ENCODE measurements at regions not wholly inside any gene's neighbourhood (a gene's known extent, or its start where the extent isn't known, plus 50 kb on each side); places are given as distances from the start of the nearest gene placed in this dataset.

- ATAC-seq (no peak), DNase-seq (no peak)
- peaks cover 0 to 5% (median 0%) of the 10 kb centered on the region in 12 donors for H3K4me1 ChIP-seq
- no peak overlapping the region for H3K4me3 ChIP-seq
- intact Hi-C loops (cut with DNase I): no loop called here
- 90 to 94% (median 91%) methylated on average over 6 of the region's 6 CpGs for whole genome bisulfite sequencing, 4 donors
- H3K27ac ChIP-seq: no peak overlapping the region
- no peaks in the 10 kb centered on the region for H3K9me3 ChIP-seq
- H3K36me3 ChIP-seq: no peaks in the 10 kb centered on the region
- no peaks in the 10 kb centered on the region for H3K27me3 ChIP-seq
- TF ChIP-seq CTCF (IDR thresholded peaks at IDR 0.05): no peak
- TF ChIP-seq POLR2A (IDR thresholded peaks at IDR 0.05): no peak
These were observed 236.2 kb upstream of the PITRM1 start for GRCh38 chr10:3408603-3409365.

GRCh38 chr10:3407208-3407607 lies 234.6 kb upstream of the PITRM1 start:
- H3K27me3 ChIP-seq: no peaks in the 10 kb centered on the region
- no peaks in the 10 kb centered on the region for H3K36me3 ChIP-seq
- no peak overlapping the region for H3K4me3 ChIP-seq
- H3K4me1 ChIP-seq: peaks cover 0 to 5% (median 0%) of the 10 kb centered on the region in 12 donors
- intact Hi-C loops (cut with DNase I): no loop called here
- DNase-seq (no peak), ATAC-seq (no peak)
- H3K9me3 ChIP-seq: no peaks in the 10 kb centered on the region
- no peak overlapping the region for H3K27ac ChIP-seq
- 90 to 92% (median 92%) methylated on average over 10 to 12 of the region's 12 CpGs for WGBS, 4 donors
- TF ChIP-seq CTCF (IDR thresholded peaks at IDR 0.05): no peak
- no peak for TF ChIP-seq POLR2A (IDR thresholded peaks at IDR 0.05)

- H3K4me1 ChIP-seq: peaks cover 0 to 5% (median 0%) of the 10 kb centered on the region in 12 donors
- no peak overlapping the region for H3K4me3 ChIP-seq
- WGBS, 4 donors: 91 to 95% (median 93%) methylated on average over 16 of the region's 16 CpGs
- TF ChIP-seq CTCF (IDR thresholded peaks at IDR 0.05) (no peak), POLR2A (IDR thresholded peaks at IDR 0.05) (no peak)
- no peak for ATAC-seq
- no peaks in the 10 kb centered on the region for H3K36me3 ChIP-seq
- no peaks in the 10 kb centered on the region for H3K27me3 ChIP-seq
- H3K27ac ChIP-seq: no peak overlapping the region
- DNase-seq: no peak
- no peaks in the 10 kb centered on the region for H3K9me3 ChIP-seq
- intact Hi-C loops (cut with DNase I): no loop called here
These were observed 234.0 kb upstream of the PITRM1 start for GRCh38 chr10:3406556-3406955.

- intact Hi-C loops (cut with DNase I): no loop called here
- Histone ChIP-seq H3K4me3 (no peak overlapping the region), H3K36me3 (no peaks in the 10 kb centered on the region), H3K4me1 (peaks cover 0 to 18% (median 9%) of the 10 kb centered on the region in 12 donors), H3K27me3 (no peaks in the 10 kb centered on the region), H3K9me3 (no peaks in the 10 kb centered on the region), H3K27ac (no peak overlapping the region)
- ATAC-seq (no peak), DNase-seq (no peak)
- no peak for TF ChIP-seq POLR2A (IDR thresholded peaks at IDR 0.05)
- no peak for TF ChIP-seq CTCF (IDR thresholded peaks at IDR 0.05)
- 94 to 95% (median 94%) methylated on average over 14 to 15 of the region's 15 CpGs for WGBS, 4 donors
These were observed 231.8 kb upstream of the PITRM1 start for GRCh38 chr10:3404381-3404780.

Data from heart left ventricle (tissue), 16 donors.